DND-41 (cell line): ENCODE measurements at regions not wholly inside any gene's neighbourhood (a gene's known extent, or its start where the extent isn't known, plus 50 kb on each side); places are given as distances from the start of the nearest gene placed in this dataset.

Experiments used
- CTCF ChIP-seq: IDR thresholded peaks from 2 replicates; pipeline ENCODE4 v1.5.1; 2012; ENCODE audit warnings: borderline replicate concordance, low read length, moderate library complexity, mild to moderate bottlenecking; ENCODE audit not compliant: poor library complexity, severe bottlenecking; ENCODE audit errors: extremely low read depth
- EZH2 ChIP-seq: IDR thresholded peaks from 3 replicates; pipeline ENCODE4 v1.6.1; 2012; ENCODE audit warnings: borderline replicate concordance, low read depth, mild to moderate bottlenecking, moderate library complexity, low read length, inconsistent platforms; ENCODE audit not compliant: severe bottlenecking

DNA sequence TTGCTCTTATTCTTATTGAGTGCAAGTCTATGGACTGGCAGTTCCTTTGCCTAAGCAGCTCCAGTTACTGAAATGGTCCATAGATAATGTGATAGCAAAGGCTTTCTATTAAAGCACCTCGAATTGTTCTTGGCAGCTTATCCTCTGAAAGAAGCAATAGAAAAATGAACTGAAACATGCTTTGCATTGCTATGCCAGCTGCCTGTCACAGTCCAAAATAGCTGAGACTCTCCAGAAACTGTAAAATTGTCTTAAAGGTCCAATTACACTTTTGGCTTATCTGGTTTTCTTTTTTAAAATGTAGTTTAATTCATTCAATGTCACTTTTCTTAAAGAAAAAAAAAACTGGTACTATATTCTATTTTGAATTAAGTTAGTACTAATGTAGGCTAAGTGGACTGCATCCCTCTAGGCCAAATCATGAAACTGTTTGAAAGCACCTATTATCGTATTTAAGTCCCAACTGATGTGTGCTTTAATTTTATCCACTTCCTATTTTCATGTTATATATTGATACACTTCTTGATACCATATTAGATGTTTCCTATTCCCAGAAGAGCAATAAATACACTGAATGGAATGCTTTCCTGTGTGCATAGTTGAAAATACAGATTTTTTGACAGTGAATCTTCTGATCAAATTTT lies 208.0 kb upstream of the DEPDC1 start:
- TF ChIP-seq CTCF (no peak), EZH2 (no peak)
